Loucy (cell line): ENCODE measurements at regions not wholly inside any gene's neighbourhood (a gene's known extent, or its start where the extent isn't known, plus 50 kb on each side); places are given as distances from the start of the nearest gene placed in this dataset.

Experiments
- H2AFZ ChIP-seq: fragments of 200-600 bp; sonication (generic); 2 replicates; pipeline ENCODE4 v1.6.0; 2016; ENCODE audit warnings: antibody characterized with exemption, mild to moderate bottlenecking, low read length, moderate library complexity
- H3F3A ChIP-seq: fragments of 200-600 bp; 2 replicates; pipeline ENCODE4 v1.6.0; 2016; ENCODE audit warnings: antibody characterized with exemption, low read depth, mild to moderate bottlenecking
- H3K27me3 ChIP-seq: fragments of 200-600 bp; sonication (generic); 2 replicates; pipeline ENCODE4 v1.6.1; 2014; ENCODE audit warnings: low read length, mild to moderate bottlenecking; ENCODE audit not compliant: insufficient read depth, poor library complexity, severe bottlenecking
- H3K36me3 ChIP-seq: fragments of 200-600 bp; sonication (generic); 2 replicates; pipeline ENCODE4 v1.6.1; 2016; ENCODE audit warnings: low read length; ENCODE audit not compliant: insufficient read depth
- H3K4me1 ChIP-seq: fragments of 200-600 bp; sonication (generic); 2 replicates; pipeline ENCODE4 v1.5.1; 2014; ENCODE audit warnings: low read length, mild to moderate bottlenecking; ENCODE audit not compliant: insufficient read depth, poor library complexity, severe bottlenecking
- H3K4me2 ChIP-seq: fragments of 200-600 bp; sonication (generic); 2 replicates; pipeline ENCODE4 v1.6.0; 2014; ENCODE audit warnings: antibody characterized with exemption, low read length, low read depth, mild to moderate bottlenecking; ENCODE audit not compliant: poor library complexity, severe bottlenecking
- H3K4me3 ChIP-seq: fragments of 200-600 bp; sonication (generic); 2 replicates; pipeline ENCODE4 v1.5.1; 2014; ENCODE audit warnings: low read length, mild to moderate bottlenecking, mixed read lengths; ENCODE audit not compliant: poor library complexity, severe bottlenecking
- H3K79me2 ChIP-seq: fragments of 200-600 bp; sonication (generic); 2 replicates; pipeline ENCODE4 v1.6.1; 2014; ENCODE audit warnings: low read length; ENCODE audit not compliant: insufficient read depth
- H3K9ac ChIP-seq: fragments of 200-600 bp; sonication (generic); 2 replicates; pipeline ENCODE4 v1.6.0; 2014; ENCODE audit warnings: mild to moderate bottlenecking, low read depth, low read length, moderate library complexity; ENCODE audit not compliant: poor library complexity, severe bottlenecking
- H3K9me2 ChIP-seq: fragments of 200-600 bp; sonication (generic); replicated peaks from 2 replicates; pipeline ENCODE4 v1.6.1; 2016; ENCODE audit warnings: low read depth, low read length, mixed read lengths
- H3K9me3 ChIP-seq: fragments of 200-600 bp; sonication (generic); 2 replicates; pipeline ENCODE4 v1.6.1; 2014; ENCODE audit warnings: mild to moderate bottlenecking, antibody characterized with exemption, low read length, low read depth; ENCODE audit not compliant: insufficient read depth
- H4K20me1 ChIP-seq: fragments of 200-600 bp; sonication (generic); 2 replicates; pipeline ENCODE4 v1.6.0; 2014; ENCODE audit warnings: antibody characterized with exemption, low read length, mild to moderate bottlenecking; ENCODE audit not compliant: insufficient read depth, poor library complexity, severe bottlenecking
- CTCF ChIP-seq: fragments of 200-600 bp; sonication (generic); conservative IDR thresholded peaks from 2 replicates; pipeline ENCODE4 v1.5.1; 2014; ENCODE audit warnings: mild to moderate bottlenecking, antibody characterized with exemption, low read length
- EZH2phosphoT487 ChIP-seq: fragments of 200-600 bp; IDR thresholded peaks from 2 replicates; pipeline ENCODE4 v1.6.1; 2018; ENCODE audit warnings: antibody characterized with exemption, mild to moderate bottlenecking, moderate library complexity, borderline replicate concordance

GRCh38 chr1:80509965-80510522, 1290.7 kb upstream of the ADGRL2 start:
- Histone ChIP-seq H4K20me1 (no peaks in the 10 kb centered on the region), H3K79me2 (no peaks in the 10 kb centered on the region), H3K4me3 (no peak overlapping the region), H3K9ac (no peak overlapping the region), H3K4me1 (no peaks in the 10 kb centered on the region), H3K4me2 (no peak overlapping the region), H3K9me3 (peaks cover 3% of the 10 kb centered on the region; the same call in 1 of the 2 replicates), H3K27me3 (no peaks in the 10 kb centered on the region), H3K9me2 (no peaks in the 10 kb centered on the region), H3K36me3 (no peaks in the 10 kb centered on the region), H3F3A (no peaks in the 10 kb centered on the region), H2AFZ (no peak overlapping the region)
- TF ChIP-seq EZH2phosphoT487: no peak
- TF ChIP-seq CTCF: no peak

GRCh38 chr1:80506216-80506615, 1294.5 kb upstream of the ADGRL2 start:
- no peak overlapping the region for H3K9ac ChIP-seq
- no peak overlapping the region for H3K4me3 ChIP-seq
- H3K4me1 ChIP-seq: no peaks in the 10 kb centered on the region
- H3F3A ChIP-seq: no peaks in the 10 kb centered on the region
- H3K4me2 ChIP-seq: no peak overlapping the region
- no peaks in the 10 kb centered on the region for H4K20me1 ChIP-seq
- H3K36me3 ChIP-seq: no peaks in the 10 kb centered on the region
- H3K9me2 ChIP-seq: no peaks in the 10 kb centered on the region
- H2AFZ ChIP-seq: no peak overlapping the region
- H3K79me2 ChIP-seq: no peaks in the 10 kb centered on the region
- H3K9me3 ChIP-seq: no peaks in the 10 kb centered on the region
- no peaks in the 10 kb centered on the region for H3K27me3 ChIP-seq
- TF ChIP-seq CTCF (no peak), EZH2phosphoT487 (no peak)

- Histone ChIP-seq H2AFZ (no peak overlapping the region), H3K4me3 (no peak overlapping the region), H4K20me1 (no peaks in the 10 kb centered on the region), H3K4me1 (no peaks in the 10 kb centered on the region), H3K9me3 (no peaks in the 10 kb centered on the region), H3K27me3 (no peaks in the 10 kb centered on the region), H3F3A (no peaks in the 10 kb centered on the region), H3K9ac (no peak overlapping the region), H3K36me3 (no peaks in the 10 kb centered on the region), H3K4me2 (no peak overlapping the region), H3K79me2 (no peaks in the 10 kb centered on the region), H3K9me2 (no peaks in the 10 kb centered on the region)
- no peak for TF ChIP-seq CTCF
- TF ChIP-seq EZH2phosphoT487: no peak
Observed at GRCh38 chr1:80498673-80499072, 1302.1 kb upstream of the ADGRL2 start.
